SU-DHL-6 (cell line): ENCODE measurements at regions not wholly inside any gene's neighbourhood (a gene's known extent, or its start where the extent isn't known, plus 50 kb on each side); places are given as distances from the start of the nearest gene placed in this dataset.

ENCODE experiments used
- H2AFZ ChIP-seq: fragments of 200-600 bp; sonication (generic); 2 replicates; pipeline ENCODE4 v1.6.1; 2014; ENCODE audit warnings: low read depth, mild to moderate bottlenecking, moderate library complexity, mixed read lengths, antibody characterized with exemption, low read length; ENCODE audit not compliant: severe bottlenecking
- H3F3A ChIP-seq: fragments of 200-600 bp; shearing (Covaris generic); 2 replicates; pipeline ENCODE4 v1.6.0; 2016; ENCODE audit warnings: antibody characterized with exemption, mild to moderate bottlenecking; ENCODE audit not compliant: insufficient read depth
- H3K27ac ChIP-seq: fragments of 200-600 bp; sonication (generic); 2 replicates; pipeline ENCODE4 v1.5.1; 2016; ENCODE audit warnings: low read depth, mild to moderate bottlenecking, low read length, moderate library complexity, mixed read lengths
- H3K27me3 ChIP-seq: fragments of 200-600 bp; sonication (generic), shearing (Covaris generic); 2 replicates; pipeline ENCODE4 v1.6.0; 2014; ENCODE audit warnings: mild to moderate bottlenecking, low read length
- H3K36me3 ChIP-seq: fragments of 200-600 bp; sonication (generic); 2 replicates; pipeline ENCODE4 v1.6.1; 2014; ENCODE audit warnings: mild to moderate bottlenecking, low read length, mixed read lengths
- H3K4me2 ChIP-seq: fragments of 300-600, 200-600 bp; shearing (Covaris generic), sonication (generic); 2 replicates; pipeline ENCODE4 v1.6.0; 2014; ENCODE audit warnings: low read length, low read depth, mild to moderate bottlenecking; ENCODE audit not compliant: poor library complexity, severe bottlenecking
- H3K4me3 ChIP-seq: fragments of 200-600 bp; sonication (generic); 2 replicates; pipeline ENCODE4 v1.5.1; 2014; ENCODE audit warnings: antibody characterized with exemption, low read length, mild to moderate bottlenecking, mixed read lengths; ENCODE audit not compliant: insufficient read depth, poor library complexity, severe bottlenecking
- H3K79me2 ChIP-seq: fragments of 200-600 bp; sonication (generic); 2 replicates; pipeline ENCODE4 v1.6.1; 2014; ENCODE audit warnings: mild to moderate bottlenecking, low read length, moderate library complexity; ENCODE audit not compliant: insufficient read depth
- H3K9ac ChIP-seq: fragments of 200-600 bp; sonication (generic); 2 replicates; pipeline ENCODE4 v1.7.0; 2014; ENCODE audit warnings: mild to moderate bottlenecking, low read length
- H3K9me2 ChIP-seq: fragments of 200-600 bp; sonication (generic); replicated peaks from 2 replicates; pipeline ENCODE4 v1.6.1; 2014; ENCODE audit warnings: low read length; ENCODE audit not compliant: insufficient read depth
- H3K9me3 ChIP-seq: fragments of 200-600 bp; sonication (generic); 2 replicates; pipeline ENCODE4 v1.6.1; 2014; ENCODE audit warnings: low read length, mixed read lengths; ENCODE audit not compliant: insufficient read depth
- H4K20me1 ChIP-seq: fragments of 200-600 bp; sonication (generic); 2 replicates; pipeline ENCODE4 v1.6.1; 2014; ENCODE audit warnings: low read depth, mild to moderate bottlenecking, antibody characterized with exemption, low read length, moderate library complexity, mixed read lengths
- EZH2phosphoT487 ChIP-seq: fragments of 200-600 bp; sonication (generic), shearing (Covaris generic); conservative IDR thresholded peaks from 2 replicates; pipeline ENCODE4 v1.6.1; 2018; ENCODE audit warnings: mild to moderate bottlenecking, antibody characterized with exemption, low read length, moderate library complexity, mixed read lengths
- TF ChIP-seq, protein P1 (sequence below): fragments of 200-600 bp; sonication (generic); IDR thresholded peaks from one replicate; pipeline ENCODE4 v1.5.1; 2017; ENCODE audit warnings: antibody characterized with exemption, mild to moderate bottlenecking, low read length, moderate library complexity; ENCODE audit not compliant: insufficient read depth, poor library complexity, severe bottlenecking

DNA sequence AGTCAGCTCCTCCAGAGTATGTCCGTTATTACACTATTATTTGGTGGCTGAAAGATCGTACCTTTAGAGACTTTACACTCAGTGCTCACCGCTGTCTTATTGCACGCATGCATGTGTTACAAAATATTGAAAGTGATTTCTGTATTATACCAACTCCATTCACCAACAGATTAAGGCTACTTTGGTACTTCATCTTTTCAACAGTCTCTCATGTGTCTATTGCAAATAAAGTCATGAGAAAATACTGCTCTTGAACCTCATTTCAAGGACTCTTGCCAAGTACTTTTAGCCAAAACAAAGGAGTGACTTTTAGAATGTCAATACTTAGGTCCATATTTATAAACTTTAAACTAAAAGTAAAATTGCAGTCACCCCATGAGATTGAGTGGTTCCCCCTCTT lies 503.6 kb downstream of the TMEM121 start:
- Histone ChIP-seq H3K4me2 (no peak overlapping the region), H3K4me3 (no peak overlapping the region), H4K20me1 (no peaks in the 10 kb centered on the region), H3F3A (no peaks in the 10 kb centered on the region), H3K9me3 (no peaks in the 10 kb centered on the region), H3K27me3 (no peaks in the 10 kb centered on the region), H2AFZ (no peak overlapping the region), H3K36me3 (no peaks in the 10 kb centered on the region), H3K9me2 (no peaks in the 10 kb centered on the region), H3K79me2 (no peaks in the 10 kb centered on the region), H3K9ac (no peak overlapping the region), H3K27ac (no peak overlapping the region)
- TF ChIP-seq, protein P1, sequence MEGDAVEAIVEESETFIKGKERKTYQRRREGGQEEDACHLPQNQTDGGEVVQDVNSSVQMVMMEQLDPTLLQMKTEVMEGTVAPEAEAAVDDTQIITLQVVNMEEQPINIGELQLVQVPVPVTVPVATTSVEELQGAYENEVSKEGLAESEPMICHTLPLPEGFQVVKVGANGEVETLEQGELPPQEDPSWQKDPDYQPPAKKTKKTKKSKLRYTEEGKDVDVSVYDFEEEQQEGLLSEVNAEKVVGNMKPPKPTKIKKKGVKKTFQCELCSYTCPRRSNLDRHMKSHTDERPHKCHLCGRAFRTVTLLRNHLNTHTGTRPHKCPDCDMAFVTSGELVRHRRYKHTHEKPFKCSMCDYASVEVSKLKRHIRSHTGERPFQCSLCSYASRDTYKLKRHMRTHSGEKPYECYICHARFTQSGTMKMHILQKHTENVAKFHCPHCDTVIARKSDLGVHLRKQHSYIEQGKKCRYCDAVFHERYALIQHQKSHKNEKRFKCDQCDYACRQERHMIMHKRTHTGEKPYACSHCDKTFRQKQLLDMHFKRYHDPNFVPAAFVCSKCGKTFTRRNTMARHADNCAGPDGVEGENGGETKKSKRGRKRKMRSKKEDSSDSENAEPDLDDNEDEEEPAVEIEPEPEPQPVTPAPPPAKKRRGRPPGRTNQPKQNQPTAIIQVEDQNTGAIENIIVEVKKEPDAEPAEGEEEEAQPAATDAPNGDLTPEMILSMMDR = no peak
- no peak for TF ChIP-seq EZH2phosphoT487

DNA sequence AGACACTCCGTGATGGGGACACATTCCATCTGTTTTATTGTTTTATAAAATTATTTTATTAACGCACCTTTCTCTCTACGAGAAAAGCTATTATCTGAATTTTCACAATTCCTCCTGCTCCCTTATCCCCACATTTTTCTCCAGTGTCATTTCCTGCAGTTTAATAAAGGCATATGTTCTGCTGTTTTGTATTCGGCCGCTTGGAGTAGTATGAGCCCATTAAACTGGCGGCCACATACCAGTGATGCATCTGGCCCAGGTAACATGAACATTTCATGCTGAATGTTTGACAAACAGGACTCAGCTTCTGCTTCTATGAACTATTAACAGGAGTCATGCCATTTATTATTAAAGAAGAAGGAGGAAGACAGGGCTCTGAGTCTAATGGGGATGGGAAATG lies 511.0 kb downstream of the TMEM121 start:
- Histone ChIP-seq H3K9me2 (no peaks in the 10 kb centered on the region), H3K27me3 (no peaks in the 10 kb centered on the region), H3K27ac (no peak overlapping the region), H3K4me2 (no peak overlapping the region), H3K9me3 (no peaks in the 10 kb centered on the region), H3K36me3 (no peaks in the 10 kb centered on the region), H3K9ac (no peak overlapping the region), H3F3A (no peaks in the 10 kb centered on the region), H2AFZ (no peak overlapping the region), H3K79me2 (no peaks in the 10 kb centered on the region), H4K20me1 (no peaks in the 10 kb centered on the region), H3K4me3 (no peak overlapping the region)
- TF ChIP-seq, protein P1 = no peak
- no peak for TF ChIP-seq EZH2phosphoT487

DNA sequence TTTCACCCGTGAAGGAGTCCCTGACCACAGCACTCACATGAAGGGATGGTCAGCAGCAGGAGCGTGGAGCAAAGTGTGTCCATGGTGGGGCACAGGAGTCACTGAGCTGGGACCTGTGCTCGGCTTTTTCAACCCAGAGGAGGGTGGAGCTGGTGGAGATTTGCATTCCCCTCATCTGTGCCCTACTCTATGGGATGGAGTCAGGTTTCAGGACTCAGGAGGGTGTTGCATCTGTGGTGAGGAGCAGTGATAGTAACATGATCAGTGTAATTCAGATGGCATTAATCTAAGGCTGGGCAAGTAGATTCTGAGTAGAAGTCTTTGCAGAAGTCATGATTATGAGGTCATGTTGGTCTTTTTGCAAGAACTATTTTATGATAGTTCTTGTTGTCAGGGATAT lies 511.9 kb downstream of the TMEM121 start:
- no peak overlapping the region for H3K4me2 ChIP-seq

More for the DNA sequence above, 511.9 kb downstream of the TMEM121 start:
- Histone ChIP-seq H3K9me2 (no peaks in the 10 kb centered on the region), H3K9me3 (no peaks in the 10 kb centered on the region), H3K36me3 (no peaks in the 10 kb centered on the region), H2AFZ (no peak overlapping the region), H3F3A (no peaks in the 10 kb centered on the region), H3K4me3 (no peak overlapping the region), H3K27me3 (no peaks in the 10 kb centered on the region), H4K20me1 (no peaks in the 10 kb centered on the region), H3K79me2 (no peaks in the 10 kb centered on the region), H3K27ac (no peak overlapping the region), H3K9ac (no peak overlapping the region)
- TF ChIP-seq, protein P1 = no peak
- TF ChIP-seq EZH2phosphoT487 = no peak
